ENCODE measurements at regions not wholly inside any gene's neighbourhood (a gene's known extent, or its start where the extent isn't known, plus 50 kb on each side); places are given as distances from the start of the nearest gene placed in this dataset.
"Not testable (repeated sequence)": the region's sequence is repeated elsewhere in the genome, so short reads cannot be mapped to it uniquely, and the experiment has no call there.

DNA sequence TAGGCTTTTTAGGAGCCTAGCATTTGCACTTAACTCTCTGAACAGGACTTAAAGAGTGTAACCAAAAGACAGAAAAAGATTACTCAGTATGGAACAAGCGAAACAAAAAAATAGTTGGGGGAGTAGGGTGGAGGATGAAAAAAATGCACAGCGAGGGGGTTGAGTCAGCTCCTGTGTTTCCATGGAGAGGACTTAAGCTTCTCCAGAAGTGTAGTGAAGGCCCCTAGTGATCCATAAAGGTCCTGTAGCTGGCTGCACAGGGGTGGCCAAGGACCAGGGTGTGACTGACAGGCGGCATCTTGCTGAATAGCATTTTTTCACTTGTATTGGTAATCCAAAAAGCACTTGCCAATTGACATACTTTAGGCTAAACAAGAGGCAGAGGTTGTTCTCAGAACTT, 533.9 kb downstream of the RFPL4B start:
- DNase-seq (ENCODE audit: low spot score) = no peak

GRCh38 chr6:112881828-112882780, 535.0 kb downstream of the RFPL4B start:
- no peak for DNase-seq (ENCODE audit: low spot score)

DNA sequence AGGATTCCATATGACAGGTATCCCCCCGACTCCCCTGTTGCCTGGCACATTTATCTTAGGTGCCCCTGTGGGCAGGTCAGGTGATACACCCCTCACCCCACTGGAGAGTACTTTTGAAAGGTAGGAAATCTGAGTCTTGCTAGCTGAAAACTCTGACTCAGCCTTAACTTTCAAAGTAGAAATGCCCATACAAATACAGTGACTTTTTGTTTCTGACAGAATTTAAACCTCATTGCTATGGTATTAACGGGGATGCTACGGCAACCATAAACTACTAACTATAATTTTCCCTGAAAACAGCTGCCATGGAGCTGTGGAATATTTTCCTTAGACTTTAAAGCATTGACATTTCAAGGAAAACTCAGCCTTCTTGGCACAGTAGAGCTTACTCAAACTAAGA, 536.0 kb downstream of the RFPL4B start:
- DNase-seq (ENCODE audit: low spot score) = no peak

DNA sequence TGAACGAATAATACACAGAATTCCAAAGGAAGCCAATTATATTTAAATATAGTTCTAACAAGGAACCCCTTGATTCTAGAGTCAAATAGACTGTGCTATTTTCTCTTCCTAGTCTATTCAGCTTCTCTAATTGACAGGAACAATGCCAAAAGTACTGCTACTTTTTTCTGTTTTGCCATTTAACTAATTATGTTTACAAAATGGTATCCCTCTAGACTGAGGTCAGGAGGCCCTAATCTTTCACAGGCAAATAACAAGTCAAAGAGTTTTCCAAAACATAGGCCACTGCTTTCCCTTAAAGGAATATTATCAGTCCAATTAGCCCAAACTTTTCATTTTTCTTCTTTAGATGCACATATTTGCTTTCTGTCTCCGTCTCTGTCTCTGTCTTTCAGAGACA, 539.3 kb downstream of the RFPL4B start:
- DNase-seq (ENCODE audit: low spot score) = no peak

DNA sequence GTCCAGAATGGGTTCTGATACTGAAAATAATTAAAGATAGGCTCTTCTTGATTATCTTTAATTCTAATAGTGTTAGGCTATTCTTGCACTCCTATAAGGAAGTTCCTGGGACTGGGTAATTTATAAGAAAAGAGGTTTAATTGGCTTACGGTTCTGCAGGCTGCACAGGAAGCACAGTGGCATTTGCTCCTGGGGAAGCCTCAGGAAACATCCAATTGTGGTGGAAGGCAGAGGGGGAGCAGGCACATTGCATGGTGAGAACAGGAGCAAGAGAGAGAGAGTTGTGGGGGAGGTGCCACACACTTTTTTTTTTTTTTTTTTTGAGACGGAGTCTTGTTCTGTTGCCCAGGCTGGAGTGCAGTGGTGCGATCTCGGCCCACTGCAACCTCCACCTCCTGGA, 540.3 kb downstream of the RFPL4B start:
- DNase-seq (ENCODE audit: low spot score) = not testable (repeated sequence)

- DNase-seq (ENCODE audit: low spot score) = no peak
These were observed 552.4 kb downstream of the RFPL4B start for GRCh38 chr6:112899541-112899940.

DNA sequence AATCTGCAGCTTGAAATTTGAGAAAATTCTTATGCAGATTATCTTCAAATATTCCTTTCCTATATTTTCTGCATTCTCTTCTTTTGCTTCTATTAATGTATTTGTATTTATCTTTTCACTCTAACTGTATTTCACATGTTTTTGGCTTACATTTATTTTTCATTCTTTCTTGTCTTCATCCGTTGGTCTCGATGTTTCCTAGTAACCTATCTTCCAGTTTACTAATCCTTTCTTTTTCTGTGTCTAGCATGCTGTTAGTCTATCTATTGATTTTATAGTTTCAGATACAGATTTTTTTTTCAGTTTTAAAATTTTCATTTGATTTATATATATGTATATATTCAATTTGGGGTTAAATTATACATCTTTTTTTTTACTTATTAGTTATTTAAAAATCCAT, 556.2 kb downstream of the RFPL4B start:
- DNase-seq (ENCODE audit: low spot score) = no peak

DNA sequence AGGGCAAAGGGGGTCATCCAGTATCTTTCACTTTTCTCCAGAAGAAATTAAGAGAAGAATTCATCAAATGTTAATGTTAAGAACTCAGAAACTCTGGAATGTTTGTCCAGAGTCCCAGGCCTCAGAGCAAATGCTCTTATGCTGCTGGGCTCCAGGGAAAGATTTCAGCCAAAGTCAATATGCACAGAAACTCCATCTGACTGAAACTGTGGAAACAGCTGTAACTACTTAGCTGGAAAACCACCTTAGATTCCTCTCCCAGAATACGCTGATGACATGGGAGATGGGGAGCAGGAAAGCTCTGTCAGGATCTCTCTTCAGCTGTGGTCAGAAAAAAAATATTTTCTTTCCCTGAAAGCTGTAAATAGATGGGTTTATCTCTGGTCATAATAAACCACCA, 559.6 kb downstream of the RFPL4B start:
- DNase-seq (ENCODE audit: low spot score) = no peak

- DNase-seq (ENCODE audit: low spot score) = no peak
These were observed 562.7 kb downstream of the RFPL4B start for GRCh38 chr6:112909781-112910180.

DNA sequence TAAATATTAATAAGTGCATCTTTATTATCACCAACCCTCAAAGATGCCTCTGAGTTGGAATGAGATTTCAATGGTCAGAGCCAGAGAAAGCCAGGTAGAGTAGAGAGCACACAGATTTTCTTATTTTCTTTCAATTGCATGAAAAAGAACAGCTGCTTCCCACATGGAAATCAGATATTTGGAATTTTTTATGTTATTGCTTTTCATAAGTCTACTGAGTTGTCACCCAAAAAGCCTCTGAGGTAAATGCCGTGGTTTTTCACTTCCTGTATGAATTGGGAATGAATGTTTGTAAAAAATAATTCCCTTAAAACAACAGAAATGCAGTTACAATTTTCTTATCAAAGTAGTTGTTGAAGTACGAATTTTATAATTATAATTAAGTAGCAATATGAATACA, 563.1 kb downstream of the RFPL4B start:
- DNase-seq (ENCODE audit: low spot score) = no peak

DNA sequence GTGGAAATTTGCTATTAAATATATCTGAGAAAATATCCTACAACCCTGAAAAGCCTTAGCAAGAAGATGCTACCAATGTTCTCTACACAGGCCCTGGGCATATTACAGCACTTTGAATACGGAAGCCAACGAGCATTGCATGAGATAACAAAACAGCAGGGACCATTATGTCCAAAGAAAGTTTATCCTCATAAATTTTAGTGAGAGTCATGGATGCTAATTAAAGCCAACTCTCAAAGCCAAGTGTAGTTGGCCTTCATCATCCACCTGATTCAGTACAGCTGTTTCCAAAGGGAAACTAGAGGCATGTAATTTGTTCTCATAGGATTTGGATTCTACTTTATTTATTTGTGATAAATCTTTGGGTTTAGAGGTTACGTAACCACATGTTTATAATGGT, 564.8 kb downstream of the RFPL4B start:
- no peak for DNase-seq (ENCODE audit: low spot score)

GRCh38 chr6:112912416-112913101, 565.4 kb downstream of the RFPL4B start:
- no peak for DNase-seq (ENCODE audit: low spot score)

- DNase-seq (ENCODE audit: low spot score) = not testable (repeated sequence)
These were observed 572.6 kb downstream of the RFPL4B start for GRCh38 chr6:112919744-112920143.

DNA sequence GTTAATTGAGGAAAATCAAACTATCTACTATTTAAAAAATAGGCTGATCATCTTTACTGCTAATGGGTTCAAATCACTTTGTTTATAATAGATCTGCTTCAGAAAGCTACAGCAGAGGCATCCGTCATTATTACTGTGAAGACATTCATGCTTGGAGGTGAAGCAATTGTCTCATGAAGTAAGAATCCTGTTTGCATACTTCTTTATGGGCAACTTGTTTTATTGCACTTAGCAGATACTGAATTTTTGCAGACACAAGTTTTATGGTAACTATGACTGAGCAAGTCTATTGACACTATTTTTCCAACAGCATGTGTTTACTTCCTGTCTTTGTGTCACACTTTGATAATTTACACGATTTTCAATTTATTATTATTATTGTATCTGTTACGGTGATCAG, 573.9 kb downstream of the RFPL4B start:
- no peak for DNase-seq (ENCODE audit: low spot score)

- no peak for DNase-seq (ENCODE audit: low spot score)
These were observed 576.9 kb downstream of the RFPL4B start for GRCh38 chr6:112923940-112924587.

GRCh38 chr6:112925702-112926101, 578.6 kb downstream of the RFPL4B start:
- no peak for DNase-seq (ENCODE audit: low spot score)

GRCh38 chr6:112927641-112928320, 580.7 kb downstream of the RFPL4B start:
- no peak for DNase-seq (ENCODE audit: low spot score)

GRCh38 chr6:112929641-112930040, 582.5 kb downstream of the RFPL4B start:
- no peak for DNase-seq (ENCODE audit: low spot score)

- no peak for DNase-seq (ENCODE audit: low spot score)
These were observed 584.7 kb downstream of the RFPL4B start for GRCh38 chr6:112931832-112932231.

- no peak for DNase-seq (ENCODE audit: low spot score)
These were observed 586.8 kb downstream of the RFPL4B start for GRCh38 chr6:112933947-112934346.

DNA sequence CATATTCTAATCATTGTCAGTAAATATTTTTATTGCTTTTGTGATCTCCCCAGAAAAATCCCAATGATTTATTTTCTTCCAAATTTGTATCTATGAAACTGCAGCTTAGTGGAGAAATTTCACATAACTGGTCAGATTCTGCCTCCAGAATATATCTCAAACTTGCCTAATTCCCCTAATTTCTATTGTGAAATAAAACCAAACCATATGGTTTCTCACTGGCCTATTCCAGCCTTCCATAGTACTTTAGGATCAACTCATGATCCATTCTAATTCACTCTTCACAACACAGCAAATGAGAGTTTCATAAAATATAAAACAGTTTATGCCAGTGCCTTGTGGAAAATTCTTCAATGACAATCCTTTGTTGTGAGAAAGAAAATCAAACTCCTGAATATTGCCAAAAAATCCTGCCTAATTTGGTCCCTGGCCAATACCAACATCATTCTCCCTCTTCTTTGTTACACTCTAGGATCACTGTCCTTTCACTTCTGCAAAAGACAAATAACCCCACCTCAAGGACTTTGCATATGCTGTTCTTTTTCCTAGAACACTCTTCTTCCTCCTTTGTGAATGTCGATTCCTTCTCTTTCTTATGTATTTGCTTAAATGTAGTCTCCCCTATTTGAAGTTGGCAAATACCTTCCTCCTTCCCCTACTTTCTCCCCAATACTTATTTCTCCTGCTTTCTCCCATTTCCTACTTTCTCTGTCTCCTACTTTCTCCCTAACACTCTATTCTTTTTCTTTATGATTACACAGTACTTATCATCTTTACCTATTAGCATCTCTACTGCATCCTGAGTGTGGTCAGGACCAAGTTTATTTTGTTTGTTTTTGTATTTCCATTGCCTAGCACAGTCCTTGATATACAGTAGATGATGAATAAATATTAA, 587.5 kb downstream of the RFPL4B start:
- DNase-seq (ENCODE audit: low spot score) = no peak
